Liver (tissue), 8 donors: ENCODE measurements at regions not wholly inside any gene's neighbourhood (a gene's known extent, or its start where the extent isn't known, plus 50 kb on each side); places are given as distances from the start of the nearest gene placed in this dataset.

ENCODE experiments used
- DNase-seq: peaks from one replicate; pipeline ENCODE4 v3.0.0-alpha.2; 2017; ENCODE audit warnings: low spot score
- H3K27ac ChIP-seq, 2 donors: one replicate each; pipeline ENCODE4 v1.7.0; 2013; ENCODE audit warnings: inconsistent platforms in 2 of 2, low read length in 2 of 2, control low read depth in 1 of 2, low read depth in 1 of 2, mild to moderate bottlenecking in 1 of 2
- H3K27me3 ChIP-seq, 4 donors: one replicate each; pipeline versions ENCODE4 v1.6.1 to v1.7.0; 2013; ENCODE audit warnings: low read length in 3 of 4, inconsistent platforms in 1 of 4, mild to moderate bottlenecking in 1 of 4, moderate library complexity in 1 of 4; ENCODE audit not compliant: control insufficient read depth in 4 of 4, insufficient read depth in 4 of 4
- H3K36me3 ChIP-seq, 4 donors: one replicate each; pipeline versions ENCODE4 v1.6.1 to v1.7.0; 2013; ENCODE audit warnings: low read length in 3 of 4, mild to moderate bottlenecking in 3 of 4, low read depth in 1 of 4, moderate library complexity in 1 of 4; ENCODE audit not compliant: control insufficient read depth in 4 of 4, insufficient read depth in 3 of 4
- H3K4me1 ChIP-seq, 4 donors: one replicate each; pipeline versions ENCODE4 v1.6.1 to v1.7.0; 2013; ENCODE audit warnings: low read length in 3 of 4, mild to moderate bottlenecking in 3 of 4, moderate library complexity in 1 of 4; ENCODE audit not compliant: control insufficient read depth in 4 of 4, insufficient read depth in 4 of 4
- H3K4me3 ChIP-seq, 3 donors: one replicate each; pipeline versions ENCODE4 v1.6.1 to v1.7.0; 2013; ENCODE audit warnings: low read length in 3 of 3, control low read depth in 1 of 3, low read depth in 1 of 3, mild to moderate bottlenecking in 1 of 3
- H3K9ac ChIP-seq, 2 donors: one replicate each; pipeline ENCODE4 v1.7.0; 2013; ENCODE audit warnings: low read length in 2 of 2, mild to moderate bottlenecking in 2 of 2, moderate library complexity in 2 of 2, control low read depth in 1 of 2, low read depth in 1 of 2
- H3K9me3 ChIP-seq, 4 donors: one replicate each; pipeline versions ENCODE4 v1.6.1 to v1.7.0; 2013; ENCODE audit warnings: low read length in 3 of 4; ENCODE audit not compliant: control insufficient read depth in 4 of 4
- ATF3 ChIP-seq: IDR thresholded peaks from 2 replicates; pipeline ENCODE4 v1.6.1; 2016; ENCODE audit warnings: antibody characterized with exemption
- EGR1 ChIP-seq, 2 donors: IDR thresholded peaks; 2 replicates each; pipeline ENCODE4 v1.6.1; 2016 to 2018; ENCODE audit warnings: antibody characterized with exemption in 2 of 2, low read depth in 2 of 2
- FOXA1 ChIP-seq: IDR thresholded peaks from 2 replicates; pipeline ENCODE4 v1.6.1; 2016; ENCODE audit warnings: antibody characterized with exemption
- FOXA2 ChIP-seq: IDR thresholded peaks from 2 replicates; pipeline ENCODE4 v1.6.1; 2016; ENCODE audit warnings: antibody characterized with exemption
- GABPA ChIP-seq, 2 donors: IDR thresholded peaks in 1 of 2; conservative IDR thresholded peaks in 1 of 2; 2 replicates each; pipeline ENCODE4 v1.6.1; 2016; ENCODE audit warnings: antibody characterized with exemption in 2 of 2, mild to moderate bottlenecking in 1 of 2, moderate library complexity in 1 of 2
- HNF4A ChIP-seq, 2 donors: conservative IDR thresholded peaks; 2 replicates each; pipeline ENCODE4 v1.6.1; 2016; ENCODE audit warnings: antibody characterized with exemption in 2 of 2, mild to moderate bottlenecking in 2 of 2
- HNF4G ChIP-seq: IDR thresholded peaks from 2 replicates; pipeline ENCODE4 v1.6.1; 2016; ENCODE audit warnings: antibody characterized with exemption
- JUND ChIP-seq, 2 donors: IDR thresholded peaks; 2 replicates each; pipeline ENCODE4 v1.6.1; 2016; ENCODE audit warnings: antibody characterized with exemption in 2 of 2
- NR2F2 ChIP-seq: IDR thresholded peaks from 2 replicates; pipeline ENCODE4 v1.6.1; 2016; ENCODE audit warnings: antibody characterized with exemption
- RAD21 ChIP-seq, 2 donors: IDR thresholded peaks; 2 replicates each; pipeline ENCODE4 v1.6.1; 2016; ENCODE audit warnings: antibody characterized with exemption in 2 of 2, mild to moderate bottlenecking in 2 of 2
- REST ChIP-seq: IDR thresholded peaks from 2 replicates; pipeline ENCODE4 v1.6.1; 2016; ENCODE audit warnings: antibody characterized with exemption, mild to moderate bottlenecking
- RXRA ChIP-seq, 2 donors: IDR thresholded peaks; 2 replicates each; pipeline ENCODE4 v1.6.1; 2017 to 2018; ENCODE audit warnings: antibody characterized with exemption in 2 of 2, mild to moderate bottlenecking in 1 of 2
- SP1 ChIP-seq: IDR thresholded peaks from 2 replicates; pipeline ENCODE4 v1.6.1; 2018; ENCODE audit warnings: antibody characterized with exemption, mild to moderate bottlenecking
- TAF1 ChIP-seq: conservative IDR thresholded peaks from 2 replicates; pipeline ENCODE4 v1.6.1; 2016; ENCODE audit warnings: antibody characterized with exemption, mild to moderate bottlenecking
- YY1 ChIP-seq: IDR thresholded peaks from 2 replicates; pipeline ENCODE4 v1.6.1; 2016; ENCODE audit warnings: antibody characterized with exemption, mild to moderate bottlenecking
- WGBS: extraction: QIAGEN DNeasy Blood & Tissue Kit; methylation state at CpG from one replicate; pipeline ENCODE4 v1.1.7; 2013; 5-methylcytosine and 5-hydroxymethylcytosine counted together
- TF ChIP-seq, protein P1 (sequence below): IDR thresholded peaks from 2 replicates; pipeline ENCODE4 v1.6.1; 2016; ENCODE audit warnings: antibody characterized with exemption
- TF ChIP-seq, protein P2 (sequence below): IDR thresholded peaks from 2 replicates; pipeline ENCODE4 v1.6.1; 2016; ENCODE audit warnings: antibody characterized with exemption
- TF ChIP-seq, protein P3 (sequence below): fragments of 150-350 bp; IDR thresholded peaks from 2 replicates; pipeline ENCODE4 v1.5.1; 2017; ENCODE audit warnings: improper control_type of control experiment, low read depth, low read length; ENCODE audit not compliant: missing input control
- donor health status: healthy.
- donor health status: healthy.
- donor health status: healthy.
- donor health status: healthy.
- donor health status: healthy.

DNA sequence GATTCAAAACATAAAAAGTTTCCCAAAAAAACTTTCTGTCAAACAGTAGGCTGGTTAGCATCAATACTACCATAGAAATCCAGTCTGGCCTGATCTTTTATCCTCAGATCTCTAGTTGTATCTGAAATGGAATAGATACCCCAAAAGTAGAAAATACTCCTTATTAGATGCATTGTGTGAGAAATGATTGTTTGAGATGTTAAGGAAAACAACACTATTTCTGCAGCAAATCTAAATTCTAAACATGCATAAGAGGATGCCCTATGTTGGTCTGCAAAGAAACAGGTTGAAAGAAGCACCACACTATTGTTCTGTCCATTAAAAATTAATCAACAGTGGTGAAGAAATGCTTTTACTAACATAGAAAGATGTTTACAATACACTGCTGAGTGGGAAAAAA lies 121.0 kb downstream of the NPY start (continued):
- TF ChIP-seq, protein P1, sequence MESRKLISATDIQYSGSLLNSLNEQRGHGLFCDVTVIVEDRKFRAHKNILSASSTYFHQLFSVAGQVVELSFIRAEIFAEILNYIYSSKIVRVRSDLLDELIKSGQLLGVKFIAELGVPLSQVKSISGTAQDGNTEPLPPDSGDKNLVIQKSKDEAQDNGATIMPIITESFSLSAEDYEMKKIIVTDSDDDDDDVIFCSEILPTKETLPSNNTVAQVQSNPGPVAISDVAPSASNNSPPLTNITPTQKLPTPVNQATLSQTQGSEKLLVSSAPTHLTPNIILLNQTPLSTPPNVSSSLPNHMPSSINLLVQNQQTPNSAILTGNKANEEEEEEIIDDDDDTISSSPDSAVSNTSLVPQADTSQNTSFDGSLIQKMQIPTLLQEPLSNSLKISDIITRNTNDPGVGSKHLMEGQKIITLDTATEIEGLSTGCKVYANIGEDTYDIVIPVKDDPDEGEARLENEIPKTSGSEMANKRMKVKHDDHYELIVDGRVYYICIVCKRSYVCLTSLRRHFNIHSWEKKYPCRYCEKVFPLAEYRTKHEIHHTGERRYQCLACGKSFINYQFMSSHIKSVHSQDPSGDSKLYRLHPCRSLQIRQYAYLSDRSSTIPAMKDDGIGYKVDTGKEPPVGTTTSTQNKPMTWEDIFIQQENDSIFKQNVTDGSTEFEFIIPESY = no peak
- no peak for TF ChIP-seq RAD21 (IDR thresholded peaks at IDR 0.05)
- TF ChIP-seq RXRA (IDR thresholded peaks at IDR 0.05) = no peak
- no peak for TF ChIP-seq TAF1

- H3K4me3 ChIP-seq = no peak overlapping the region
- H3K4me1 ChIP-seq = peaks cover 0 to 9% (median 2%) of the 10 kb centered on the region in 4 donors
- H3K27ac ChIP-seq = no peak overlapping the region
- H3K9me3 ChIP-seq = no peaks in the 10 kb centered on the region
- no peaks in the 10 kb centered on the region for H3K36me3 ChIP-seq
- H3K27me3 ChIP-seq = no peaks in the 10 kb centered on the region
- TF ChIP-seq, protein P2, sequence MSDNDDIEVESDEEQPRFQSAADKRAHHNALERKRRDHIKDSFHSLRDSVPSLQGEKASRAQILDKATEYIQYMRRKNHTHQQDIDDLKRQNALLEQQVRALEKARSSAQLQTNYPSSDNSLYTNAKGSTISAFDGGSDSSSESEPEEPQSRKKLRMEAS = no peak
- TF ChIP-seq FOXA1 (no peak), RXRA (IDR thresholded peaks at IDR 0.05) (no peak), RAD21 (IDR thresholded peaks at IDR 0.05) (no peak), EGR1 (IDR thresholded peaks at IDR 0.05; ENCODE audit: low read depth in 2 of 2) (no peak), REST (no peak), GABPA (IDR thresholded peaks at IDR 0.05 in 1 of 2, conservative IDR thresholded peaks at IDR 0.05 in 1 of 2) (no peak), NR2F2 (no peak), FOXA2 (no peak), ATF3 (no peak), JUND (IDR thresholded peaks at IDR 0.05) (no peak), TAF1 (no peak), YY1 (no peak), SP1 (no peak), HNF4G (no peak), HNF4A (conservative IDR thresholded peaks at IDR 0.05) (no peak)
- TF ChIP-seq, protein P1 = no peak
- TF ChIP-seq, protein P3, sequence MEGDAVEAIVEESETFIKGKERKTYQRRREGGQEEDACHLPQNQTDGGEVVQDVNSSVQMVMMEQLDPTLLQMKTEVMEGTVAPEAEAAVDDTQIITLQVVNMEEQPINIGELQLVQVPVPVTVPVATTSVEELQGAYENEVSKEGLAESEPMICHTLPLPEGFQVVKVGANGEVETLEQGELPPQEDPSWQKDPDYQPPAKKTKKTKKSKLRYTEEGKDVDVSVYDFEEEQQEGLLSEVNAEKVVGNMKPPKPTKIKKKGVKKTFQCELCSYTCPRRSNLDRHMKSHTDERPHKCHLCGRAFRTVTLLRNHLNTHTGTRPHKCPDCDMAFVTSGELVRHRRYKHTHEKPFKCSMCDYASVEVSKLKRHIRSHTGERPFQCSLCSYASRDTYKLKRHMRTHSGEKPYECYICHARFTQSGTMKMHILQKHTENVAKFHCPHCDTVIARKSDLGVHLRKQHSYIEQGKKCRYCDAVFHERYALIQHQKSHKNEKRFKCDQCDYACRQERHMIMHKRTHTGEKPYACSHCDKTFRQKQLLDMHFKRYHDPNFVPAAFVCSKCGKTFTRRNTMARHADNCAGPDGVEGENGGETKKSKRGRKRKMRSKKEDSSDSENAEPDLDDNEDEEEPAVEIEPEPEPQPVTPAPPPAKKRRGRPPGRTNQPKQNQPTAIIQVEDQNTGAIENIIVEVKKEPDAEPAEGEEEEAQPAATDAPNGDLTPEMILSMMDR = no peak
- no peak overlapping the region for H3K9ac ChIP-seq
- no peak for DNase-seq
- 80% methylated on average over 4 of the region's 4 CpGs for WGBS
Measured at GRCh38 chr7:24406053-24406788, 122.2 kb downstream of the NPY start.
